ENCODE measurements at regions not wholly inside any gene's neighbourhood (a gene's known extent, or its start where the extent isn't known, plus 50 kb on each side); places are given as distances from the start of the nearest gene placed in this dataset.

DNA sequence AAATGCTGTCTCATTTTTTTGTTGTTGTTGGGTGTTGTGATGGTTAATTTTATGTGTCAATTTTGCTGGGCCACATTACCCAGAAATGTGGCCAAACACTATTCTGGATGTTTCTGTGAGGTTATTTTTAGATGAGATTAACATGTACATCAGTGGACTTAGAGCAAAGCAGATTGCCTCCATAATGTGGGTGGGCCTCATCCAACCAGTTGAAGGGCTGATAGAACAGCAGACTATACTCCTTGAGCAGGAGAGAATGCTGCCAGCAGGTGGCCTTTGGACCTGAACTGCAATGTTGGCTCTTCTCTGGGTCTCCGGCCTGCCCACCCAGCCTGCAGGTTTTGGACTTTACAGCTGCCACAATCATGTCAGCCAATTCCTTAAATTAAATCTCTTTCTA is 169.0 kb downstream of the FTCDNL1 start:
- TF ChIP-seq BHLHE40 (IDR thresholded peaks at IDR 0.05; ENCODE audit: borderline replicate concordance in 1 of 2, low read depth in 2 of 2, low read length in 1 of 2) (no peak), NFYB (IDR thresholded peaks at IDR 0.05; ENCODE audit: insufficient read depth, low read depth, low read length) (no peak), EZH2 (IDR thresholded peaks at IDR 0.05; ENCODE audit: borderline replicate concordance, control insufficient read depth, low read depth, low read length) (no peak), ESRRA (IDR thresholded peaks at IDR 0.05; ENCODE audit: low read length) (no peak)
- TF ChIP-seq, protein P1, sequence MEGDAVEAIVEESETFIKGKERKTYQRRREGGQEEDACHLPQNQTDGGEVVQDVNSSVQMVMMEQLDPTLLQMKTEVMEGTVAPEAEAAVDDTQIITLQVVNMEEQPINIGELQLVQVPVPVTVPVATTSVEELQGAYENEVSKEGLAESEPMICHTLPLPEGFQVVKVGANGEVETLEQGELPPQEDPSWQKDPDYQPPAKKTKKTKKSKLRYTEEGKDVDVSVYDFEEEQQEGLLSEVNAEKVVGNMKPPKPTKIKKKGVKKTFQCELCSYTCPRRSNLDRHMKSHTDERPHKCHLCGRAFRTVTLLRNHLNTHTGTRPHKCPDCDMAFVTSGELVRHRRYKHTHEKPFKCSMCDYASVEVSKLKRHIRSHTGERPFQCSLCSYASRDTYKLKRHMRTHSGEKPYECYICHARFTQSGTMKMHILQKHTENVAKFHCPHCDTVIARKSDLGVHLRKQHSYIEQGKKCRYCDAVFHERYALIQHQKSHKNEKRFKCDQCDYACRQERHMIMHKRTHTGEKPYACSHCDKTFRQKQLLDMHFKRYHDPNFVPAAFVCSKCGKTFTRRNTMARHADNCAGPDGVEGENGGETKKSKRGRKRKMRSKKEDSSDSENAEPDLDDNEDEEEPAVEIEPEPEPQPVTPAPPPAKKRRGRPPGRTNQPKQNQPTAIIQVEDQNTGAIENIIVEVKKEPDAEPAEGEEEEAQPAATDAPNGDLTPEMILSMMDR (IDR thresholded peaks at IDR 0.05 in 2 of 3, conservative IDR thresholded peaks at IDR 0.05 in 1 of 3; ENCODE audit: control insufficient read depth in 2 of 3, extremely low read depth in 1 of 3, insufficient read depth in 1 of 3, low read depth in 3 of 3, low read length in 3 of 3): no peak
